ENCODE measurements at regions not wholly inside any gene's neighbourhood (a gene's known extent, or its start where the extent isn't known, plus 50 kb on each side); places are given as distances from the start of the nearest gene placed in this dataset.

GRCh38 chr9:134983074-134983473 lies 65.4 kb upstream of the FCN1 start:
- CTCF ChIA-PET: interaction anchor here (0.7 to 1.2 kb wide), 7 partner anchors 16 to 534 kb away, joined by 3 to 4 read pairs (median 3); no protein-coding TSS in a partner anchor
- no peak for TF ChIP-seq ZNF239 (tag by site-specific recombination; IDR thresholded peaks at IDR 0.05)
- TF ChIP-seq OSR2 (tag by site-specific recombination; IDR thresholded peaks at IDR 0.05): no peak
- POLR2A ChIA-PET: no interaction called here
- no peaks in the 10 kb centered on the region for H3K4me1 ChIP-seq (ENCODE audit: control insufficient read depth, insufficient read depth, low read length)
- no peaks in the 10 kb centered on the region for H3K36me3 ChIP-seq (ENCODE audit: control insufficient read depth in 2 of 2, insufficient read depth in 1 of 2, low read length in 2 of 2)
- H3K4me3 ChIP-seq (ENCODE audit: low read depth, low read length): no peak overlapping the region
- H3K27ac ChIP-seq (ENCODE audit: extremely low read depth, low read depth, low read length): no peak overlapping the region
- H3K9me3 ChIP-seq (ENCODE audit: control insufficient read depth, insufficient read depth, low read depth, low read length): no peaks in the 10 kb centered on the region

GRCh38 chr9:134983506-134984371 lies 66.0 kb upstream of the FCN1 start:
- ChIA-PET POLR2A (no interaction called here), CTCF (interaction anchor here (0.7 to 1.2 kb wide), 4 partner anchors 16 to 429 kb away, joined by 3 to 4 read pairs (median 3); no protein-coding TSS in a partner anchor)
- H3K4me3 ChIP-seq (ENCODE audit: low read depth, low read length): no peak overlapping the region
- H3K27ac ChIP-seq (ENCODE audit: extremely low read depth, low read depth, low read length): no peak overlapping the region
- no peaks in the 10 kb centered on the region for H3K9me3 ChIP-seq (ENCODE audit: control insufficient read depth, insufficient read depth, low read depth, low read length)
- H3K36me3 ChIP-seq (ENCODE audit: control insufficient read depth in 2 of 2, insufficient read depth in 1 of 2, low read length in 2 of 2): no peaks in the 10 kb centered on the region
- no peaks in the 10 kb centered on the region for H3K4me1 ChIP-seq (ENCODE audit: control insufficient read depth, insufficient read depth, low read length)
- TF ChIP-seq ZNF223 (tag by site-specific recombination; IDR thresholded peaks at IDR 0.05): no peak
- no peak for TF ChIP-seq REPIN1 (tag by site-specific recombination; IDR thresholded peaks at IDR 0.05; ENCODE audit: low read depth)
- no peak for TF ChIP-seq RBAK (tag by site-specific recombination; IDR thresholded peaks at IDR 0.05)
- TF ChIP-seq, protein P1, sequence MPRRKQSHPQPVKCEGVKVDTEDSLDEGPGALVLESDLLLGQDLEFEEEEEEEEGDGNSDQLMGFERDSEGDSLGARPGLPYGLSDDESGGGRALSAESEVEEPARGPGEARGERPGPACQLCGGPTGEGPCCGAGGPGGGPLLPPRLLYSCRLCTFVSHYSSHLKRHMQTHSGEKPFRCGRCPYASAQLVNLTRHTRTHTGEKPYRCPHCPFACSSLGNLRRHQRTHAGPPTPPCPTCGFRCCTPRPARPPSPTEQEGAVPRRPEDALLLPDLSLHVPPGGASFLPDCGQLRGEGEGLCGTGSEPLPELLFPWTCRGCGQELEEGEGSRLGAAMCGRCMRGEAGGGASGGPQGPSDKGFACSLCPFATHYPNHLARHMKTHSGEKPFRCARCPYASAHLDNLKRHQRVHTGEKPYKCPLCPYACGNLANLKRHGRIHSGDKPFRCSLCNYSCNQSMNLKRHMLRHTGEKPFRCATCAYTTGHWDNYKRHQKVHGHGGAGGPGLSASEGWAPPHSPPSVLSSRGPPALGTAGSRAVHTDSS (tag by site-specific recombination; IDR thresholded peaks at IDR 0.05): no peak
- no peak for TF ChIP-seq ZNF239 (tag by site-specific recombination; IDR thresholded peaks at IDR 0.05)
- TF ChIP-seq ZNF175 (tag by site-specific recombination; IDR thresholded peaks at IDR 0.05): no peak

GRCh38 chr9:134984372-134985265 lies 66.9 kb upstream of the FCN1 start:
- Histone ChIP-seq H3K36me3 (ENCODE audit: control insufficient read depth in 2 of 2, insufficient read depth in 1 of 2, low read length in 2 of 2) (no peaks in the 10 kb centered on the region), H3K9me3 (ENCODE audit: control insufficient read depth, insufficient read depth, low read depth, low read length) (no peaks in the 10 kb centered on the region), H3K4me3 (ENCODE audit: low read depth, low read length) (no peak overlapping the region), H3K4me1 (ENCODE audit: control insufficient read depth, insufficient read depth, low read length) (no peaks in the 10 kb centered on the region), H3K27ac (ENCODE audit: extremely low read depth, low read depth, low read length) (no peak overlapping the region)
- POLR2A ChIA-PET: no interaction called here
- CTCF ChIA-PET: no interaction called here
- TF ChIP-seq INSM2 (tag by site-specific recombination; IDR thresholded peaks at IDR 0.05) (no peak), ZNF148 (tag by site-specific recombination; IDR thresholded peaks at IDR 0.05; ENCODE audit: borderline replicate concordance) (no peak), ZSCAN23 (tag by site-specific recombination; IDR thresholded peaks at IDR 0.05) (no peak), ZNF10 (tag by site-specific recombination; IDR thresholded peaks at IDR 0.05) (no peak), ZIC2 (tag by site-specific recombination; IDR thresholded peaks at IDR 0.05) (no peak), ZNF501 (tag by site-specific recombination; IDR thresholded peaks at IDR 0.05) (no peak), MZF1 (tag by site-specific recombination; IDR thresholded peaks at IDR 0.05; ENCODE audit: borderline replicate concordance) (no peak), PATZ1 (tag by site-specific recombination; IDR thresholded peaks at IDR 0.05) (no peak), ZNF510 (tag by site-specific recombination; IDR thresholded peaks at IDR 0.05; ENCODE audit: insufficient replicate concordance) (no peak), ZNF23 (tag by site-specific recombination; IDR thresholded peaks at IDR 0.05; ENCODE audit: borderline replicate concordance) (no peak), SP3 (tag by site-specific recombination; IDR thresholded peaks at IDR 0.05) (no peak), ZNF707 (tag by site-specific recombination; IDR thresholded peaks at IDR 0.05) (no peak)
- TF ChIP-seq, protein P2, sequence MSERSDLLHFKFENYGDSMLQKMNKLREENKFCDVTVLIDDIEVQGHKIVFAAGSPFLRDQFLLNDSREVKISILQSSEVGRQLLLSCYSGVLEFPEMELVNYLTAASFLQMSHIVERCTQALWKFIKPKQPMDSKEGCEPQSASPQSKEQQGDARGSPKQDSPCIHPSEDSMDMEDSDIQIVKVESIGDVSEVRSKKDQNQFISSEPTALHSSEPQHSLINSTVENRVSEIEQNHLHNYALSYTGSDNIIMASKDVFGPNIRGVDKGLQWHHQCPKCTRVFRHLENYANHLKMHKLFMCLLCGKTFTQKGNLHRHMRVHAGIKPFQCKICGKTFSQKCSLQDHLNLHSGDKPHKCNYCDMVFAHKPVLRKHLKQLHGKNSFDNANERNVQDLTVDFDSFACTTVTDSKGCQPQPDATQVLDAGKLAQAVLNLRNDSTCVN (tag by site-specific recombination; optimal IDR thresholded peaks at IDR 0.05): no peak

Data from HEK293 (cell line).